Activated CD4-positive, alpha-beta T cell treated with anti-CD3 and anti-CD28 coated beads, Interleukin-2, amount 50 U/mL, for 1 hour (primary cell): ENCODE measurements at regions not wholly inside any gene's neighbourhood (a gene's known extent, or its start where the extent isn't known, plus 50 kb on each side); places are given as distances from the start of the nearest gene placed in this dataset.

Experiments
- DNase-seq: peaks from one replicate; pipeline ENCODE4 v3.0.0-alpha.2; 2020

DNA sequence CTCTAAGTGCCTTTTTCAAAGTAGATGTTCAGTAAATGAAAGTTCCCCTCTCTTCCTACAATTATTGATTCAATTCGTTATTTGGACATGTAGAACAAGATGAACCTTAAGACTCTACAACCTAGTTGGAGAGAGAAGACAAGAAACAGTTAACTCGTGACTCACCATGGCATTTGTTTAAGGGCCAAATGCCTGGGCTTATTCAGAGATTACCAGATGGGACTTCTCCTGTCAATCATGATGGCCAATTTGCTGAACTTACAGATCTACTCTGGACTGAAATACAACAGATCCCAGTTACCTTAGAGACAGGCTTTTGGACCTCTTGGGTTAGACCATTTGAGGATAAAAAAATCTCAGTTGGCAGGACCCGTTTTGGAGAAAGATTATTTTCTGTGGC, 93.5 kb downstream of the C1orf94 start:
- DNase-seq: no peak

DNA sequence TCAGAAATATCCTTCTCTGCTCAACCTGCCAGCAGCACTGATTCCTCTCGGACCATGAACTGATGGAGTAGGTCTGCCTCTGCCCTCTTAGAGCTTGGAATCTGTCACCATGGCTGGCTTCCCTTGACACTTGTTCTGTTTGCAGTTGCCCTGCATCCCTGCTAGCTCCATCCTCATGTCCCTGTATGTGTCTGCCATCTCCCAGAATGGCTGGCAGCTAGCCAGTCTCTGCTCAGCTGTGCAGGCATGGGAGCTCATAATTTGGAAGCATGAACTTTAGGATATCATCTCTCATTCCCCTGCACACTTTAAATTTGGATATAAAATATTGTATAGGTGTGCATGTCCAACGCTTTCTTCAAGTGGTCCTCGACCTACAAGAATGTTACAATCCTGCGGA, 95.4 kb downstream of the C1orf94 start:
- no peak for DNase-seq

DNA sequence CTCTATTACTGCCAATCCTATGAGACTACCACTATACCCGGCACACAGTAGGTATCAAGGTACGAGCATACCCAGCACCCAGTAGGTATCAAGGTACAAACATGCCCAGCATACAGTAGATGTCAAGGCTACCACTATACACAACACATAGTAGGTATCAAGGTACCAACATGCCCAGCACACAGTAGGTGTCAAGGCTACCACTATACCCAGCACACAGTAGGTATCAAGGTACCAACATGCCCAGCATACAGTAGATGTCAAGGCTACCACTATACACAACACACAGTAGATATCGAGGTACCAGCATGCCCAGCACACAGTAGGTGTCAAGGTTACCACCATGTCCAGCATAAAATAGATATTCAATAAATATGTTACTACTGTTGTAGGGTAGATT, 98.4 kb downstream of the C1orf94 start:
- no peak for DNase-seq

DNA sequence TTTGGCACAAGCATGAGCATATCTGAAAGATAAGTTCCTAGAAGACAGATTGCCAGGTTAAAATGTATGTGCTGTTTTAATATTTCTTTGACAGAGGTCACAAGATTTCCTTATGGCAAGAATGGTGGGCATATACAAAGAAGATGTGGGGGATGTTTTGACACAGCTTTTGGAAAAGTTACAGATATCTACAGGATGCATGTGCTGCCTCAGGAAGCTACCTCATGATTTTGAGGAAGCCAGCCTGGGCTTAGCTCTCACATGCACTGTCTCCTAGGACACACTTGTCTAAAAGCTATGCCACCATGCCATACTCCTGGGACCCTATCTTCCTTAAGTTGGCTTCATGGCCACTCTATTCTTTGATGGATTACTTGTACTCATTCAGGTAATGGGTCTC, 99.9 kb downstream of the C1orf94 start:
- DNase-seq: no peak

DNA sequence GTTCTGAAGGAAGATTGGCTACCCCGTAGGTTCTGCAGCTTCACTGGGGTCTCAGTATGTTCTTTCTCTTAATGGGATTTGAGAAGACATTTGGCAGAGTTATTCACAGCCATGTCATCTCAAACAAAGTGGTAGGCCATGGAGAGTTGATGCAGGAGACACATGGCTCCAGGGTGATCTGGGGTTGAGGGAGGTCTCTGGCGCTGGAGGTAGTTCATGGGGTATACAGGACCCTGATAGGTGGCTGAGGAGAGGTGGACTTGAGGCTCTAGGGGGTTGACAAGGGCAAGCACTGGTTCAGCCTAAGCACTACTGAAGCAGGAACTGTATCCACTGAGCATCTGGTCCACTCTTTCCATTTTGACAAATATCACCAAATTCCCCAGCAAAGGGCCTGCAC, 100.4 kb downstream of the C1orf94 start:
- DNase-seq: no peak

DNA sequence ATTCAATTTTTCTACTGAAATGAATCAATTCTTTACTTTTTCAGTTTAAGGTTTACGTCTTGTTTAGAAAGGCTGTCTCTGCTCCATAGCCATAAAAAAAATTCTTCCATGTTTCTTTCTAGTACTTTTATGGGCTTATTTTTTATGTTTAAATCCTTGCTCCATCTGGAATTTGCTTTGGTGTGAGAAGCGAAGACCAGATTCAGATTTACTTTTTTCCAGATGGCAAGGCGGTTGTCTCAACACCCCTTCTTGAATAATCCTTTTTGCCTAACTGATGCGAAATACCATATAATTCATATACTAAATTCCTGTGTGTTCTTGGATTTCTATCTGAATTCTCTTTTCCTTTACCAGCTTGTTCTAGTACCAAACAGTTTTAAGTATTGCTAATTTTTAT, 101.5 kb downstream of the C1orf94 start:
- no peak for DNase-seq

DNA sequence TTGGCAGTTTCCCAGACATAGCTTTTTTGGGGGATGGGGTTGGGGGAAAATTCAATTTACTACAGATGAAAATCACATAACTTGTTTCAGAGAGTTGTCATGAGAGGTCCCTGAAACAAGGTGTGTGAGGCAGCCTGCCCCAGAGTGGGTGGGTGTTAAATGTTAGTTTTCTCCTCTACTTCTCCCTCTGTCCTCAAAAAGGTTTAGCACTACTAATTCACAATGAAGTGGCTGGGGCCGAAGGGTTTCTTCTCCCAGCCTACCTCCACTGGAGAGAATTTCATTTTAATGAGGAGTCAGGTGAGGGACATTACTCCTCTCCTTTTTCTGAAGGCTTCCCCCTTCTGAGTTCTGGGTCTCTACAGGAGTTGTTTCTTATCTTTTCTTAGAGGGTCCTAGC, 103.3 kb downstream of the C1orf94 start:
- DNase-seq: no peak

DNA sequence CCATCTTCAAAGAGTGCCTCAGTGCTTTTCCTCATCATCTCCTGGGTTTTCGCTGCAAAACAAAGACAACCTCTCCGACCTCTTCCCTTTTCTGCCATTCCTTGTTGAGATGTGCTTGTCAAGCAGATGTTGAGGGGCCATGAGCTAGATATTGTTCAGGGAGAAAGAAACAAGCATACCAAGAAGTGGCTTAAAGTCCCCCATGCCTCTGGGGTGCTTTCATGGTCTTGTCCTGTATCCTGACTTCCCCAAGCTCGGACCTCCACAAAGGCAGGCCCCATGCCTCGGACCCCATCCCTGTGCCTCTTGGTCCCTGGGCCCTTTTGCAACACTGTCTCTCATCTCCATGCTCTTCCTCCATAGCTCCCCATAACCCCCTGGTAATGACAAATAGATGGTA, 103.8 kb downstream of the C1orf94 start:
- DNase-seq: no peak

DNA sequence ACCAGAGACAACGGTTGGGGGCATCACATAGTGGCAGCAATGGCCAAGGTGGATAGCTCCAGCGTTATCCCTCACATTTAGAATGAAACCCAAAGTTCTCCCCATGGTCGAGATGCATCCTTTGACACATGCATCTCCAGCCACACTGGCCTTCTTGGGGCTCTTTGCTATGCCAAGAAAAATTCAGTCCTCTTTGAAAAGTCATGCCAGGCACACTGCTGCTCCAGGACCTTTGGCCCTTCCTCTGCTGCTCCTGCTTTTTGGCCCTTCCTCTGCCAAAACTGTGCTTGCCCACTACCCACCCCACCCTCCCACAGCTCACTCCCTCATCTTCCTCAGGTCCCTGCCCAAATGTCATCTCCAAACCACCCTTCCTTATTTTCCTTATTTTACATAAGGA, 106.4 kb downstream of the C1orf94 start:
- no peak for DNase-seq

DNA sequence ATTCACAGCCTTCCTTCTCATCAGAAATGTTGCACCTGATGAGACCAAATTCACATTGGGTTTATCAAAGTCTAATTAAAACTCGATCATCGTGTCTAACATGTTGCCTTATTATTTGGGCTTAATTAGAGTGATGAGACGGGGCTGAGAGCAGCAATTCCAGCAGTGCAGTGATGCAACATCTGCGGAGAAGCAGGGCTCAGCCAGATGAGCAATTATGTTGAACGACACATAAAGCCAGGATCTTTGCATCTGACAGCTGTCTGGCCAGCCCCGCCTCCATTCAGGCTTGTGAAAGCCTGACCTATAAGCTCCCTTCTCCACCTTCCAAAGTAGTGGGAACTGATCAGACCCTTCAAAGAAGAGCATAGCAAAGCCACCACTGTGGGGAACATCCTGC, 109.8 kb downstream of the C1orf94 start:
- no peak for DNase-seq

DNA sequence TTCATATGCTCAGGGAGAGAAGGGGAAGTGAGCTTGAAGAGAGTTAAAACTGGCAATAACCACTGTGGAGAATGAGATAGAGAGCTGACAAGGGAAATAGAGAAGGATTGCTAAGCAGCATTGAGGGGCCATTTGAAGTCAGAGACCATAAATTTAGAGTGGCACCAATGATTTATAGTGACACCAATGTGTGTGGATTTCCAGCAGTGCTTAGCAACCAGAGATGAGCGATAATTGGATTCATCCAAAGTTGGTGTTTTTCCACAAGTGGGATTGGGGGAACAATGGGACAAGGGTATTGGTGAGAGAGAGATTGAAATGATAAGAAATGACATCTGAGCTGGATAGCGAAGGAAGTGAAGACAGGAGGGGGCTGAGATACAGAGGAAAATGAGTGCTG, 114.1 kb downstream of the C1orf94 start:
- no peak for DNase-seq

DNA sequence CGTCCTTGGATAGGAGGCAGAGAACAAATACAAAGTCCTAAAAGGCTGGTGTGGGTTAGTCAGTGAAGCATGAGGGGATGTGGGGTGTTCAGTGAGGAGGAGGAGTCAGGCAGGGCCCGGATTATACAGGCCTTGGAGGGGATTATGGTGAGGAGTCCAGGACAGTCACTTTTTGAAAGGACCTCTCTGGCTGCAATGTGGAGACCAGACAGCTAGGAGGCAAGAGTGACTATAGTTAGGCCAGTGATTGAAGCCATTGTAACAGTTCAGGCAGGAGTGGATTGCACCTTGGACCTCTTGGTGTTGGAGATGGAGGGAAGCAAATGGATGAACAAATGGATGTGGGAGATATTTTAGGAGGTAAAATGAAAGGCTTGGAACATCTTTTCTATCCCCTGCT, 115.8 kb downstream of the C1orf94 start:
- no peak for DNase-seq

DNA sequence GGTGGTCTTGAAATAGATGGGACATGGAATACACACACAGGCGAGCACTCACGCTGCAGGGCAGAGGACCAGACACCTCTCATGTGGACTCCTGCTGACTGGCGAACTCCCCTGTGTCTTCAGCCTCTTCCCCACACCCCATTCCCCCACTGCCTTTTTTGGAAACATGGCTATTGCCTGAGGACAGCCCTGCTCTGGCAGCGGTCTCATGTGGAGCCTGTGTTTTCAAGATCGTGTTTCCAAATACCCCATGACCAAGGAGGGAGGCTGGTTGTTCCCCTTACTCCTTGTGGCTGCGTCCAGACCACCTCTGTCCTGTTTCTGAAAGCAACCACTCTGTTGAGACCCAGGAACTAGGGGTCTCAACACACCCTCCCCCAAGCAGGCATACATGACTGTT, 119.4 kb downstream of the C1orf94 start:
- DNase-seq: no peak

DNA sequence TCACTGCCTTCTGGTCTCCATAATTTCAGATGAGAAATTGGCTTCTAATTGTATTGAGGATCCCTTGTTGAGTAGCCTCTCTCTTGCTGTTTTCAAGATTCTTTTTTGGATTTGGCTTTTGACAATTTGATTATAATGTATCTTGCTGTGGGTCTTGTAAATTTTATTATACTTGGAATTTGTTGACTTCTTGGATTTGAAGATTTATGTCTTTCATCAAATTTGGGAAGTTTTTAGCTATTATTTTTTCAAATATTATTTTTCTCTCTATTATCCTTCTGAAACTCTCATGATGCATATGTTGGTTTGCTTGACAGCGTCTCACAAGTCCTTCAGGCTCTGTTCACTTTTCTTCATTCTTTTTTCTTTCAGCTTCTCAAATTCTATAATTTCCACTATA, 126.1 kb downstream of the C1orf94 start:
- DNase-seq: no peak

DNA sequence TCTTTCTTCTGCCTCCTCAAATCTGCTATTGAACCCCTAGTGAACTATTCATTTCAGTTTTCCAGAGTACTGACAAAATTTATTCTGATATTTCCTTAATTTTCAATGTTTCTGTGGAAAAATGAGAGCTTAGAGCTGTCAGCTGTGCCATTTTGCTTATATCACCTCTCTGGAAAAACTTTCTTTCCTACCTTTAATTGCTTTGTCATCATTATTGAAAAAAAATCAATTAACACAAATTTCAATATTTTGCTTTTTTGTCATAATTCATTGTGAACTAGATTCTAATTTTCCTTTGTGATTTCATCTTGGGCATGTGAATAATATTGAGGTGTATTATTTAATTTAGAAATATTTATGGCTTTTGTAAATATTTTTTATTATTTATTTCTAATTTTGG, 126.5 kb downstream of the C1orf94 start:
- no peak for DNase-seq

DNA sequence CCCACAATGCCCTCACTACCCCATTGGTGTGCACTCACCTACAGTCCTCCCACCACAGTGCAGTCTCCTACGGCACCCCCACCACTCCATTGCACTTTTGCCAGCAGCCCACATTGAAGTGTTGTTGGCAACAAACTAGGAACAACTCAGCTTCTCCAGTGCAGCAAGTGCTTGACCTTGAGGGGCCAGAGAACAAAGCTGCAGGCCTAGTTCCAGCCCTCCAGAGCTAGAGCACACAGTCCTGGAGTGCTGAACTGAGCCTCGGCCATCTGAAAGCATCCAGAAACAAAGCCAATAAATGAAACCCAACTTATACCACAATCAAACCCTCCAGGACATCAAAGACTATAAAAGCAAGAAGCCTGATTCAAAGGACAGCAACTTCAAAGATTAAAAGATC, 129.9 kb downstream of the C1orf94 start:
- no peak for DNase-seq

DNA sequence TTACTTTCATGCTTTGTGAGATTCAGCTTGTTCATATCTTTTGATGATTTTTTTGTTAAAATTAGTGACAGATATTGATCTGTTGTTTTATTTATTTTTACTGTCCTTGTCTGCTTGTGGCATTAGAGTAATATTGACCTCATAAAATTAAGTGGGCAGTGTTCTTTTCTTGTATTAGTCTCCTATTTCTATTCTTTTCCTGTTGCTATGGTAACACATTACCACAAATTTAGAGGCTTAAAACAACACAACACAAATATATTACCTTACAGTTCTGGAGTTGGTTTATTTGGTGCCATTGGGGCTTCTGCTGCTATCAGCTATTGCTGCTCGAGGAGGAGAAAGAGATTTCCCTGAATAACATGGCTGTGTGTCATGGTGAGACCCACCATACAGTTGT, 135.7 kb downstream of the C1orf94 start:
- DNase-seq: no peak

DNA sequence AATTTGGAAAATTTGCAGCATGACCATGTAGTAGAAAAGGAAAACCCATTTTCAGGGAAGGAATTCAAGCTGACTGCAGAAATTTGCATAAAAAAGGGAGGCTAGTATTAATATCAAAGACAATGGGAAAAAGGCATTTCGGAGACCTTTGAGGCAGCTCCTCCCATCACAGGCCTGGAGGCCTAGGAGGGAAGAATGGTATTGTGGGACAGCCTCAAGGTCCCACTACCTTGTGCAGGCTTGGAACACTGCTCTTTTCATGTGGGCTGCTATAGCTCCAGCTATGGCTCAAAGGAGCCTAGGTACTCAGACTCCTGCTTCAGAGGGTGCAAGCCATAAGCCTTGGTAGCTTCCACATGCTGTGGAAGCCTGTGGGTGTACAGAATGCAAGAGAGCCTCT, 139.3 kb downstream of the C1orf94 start:
- no peak for DNase-seq

DNA sequence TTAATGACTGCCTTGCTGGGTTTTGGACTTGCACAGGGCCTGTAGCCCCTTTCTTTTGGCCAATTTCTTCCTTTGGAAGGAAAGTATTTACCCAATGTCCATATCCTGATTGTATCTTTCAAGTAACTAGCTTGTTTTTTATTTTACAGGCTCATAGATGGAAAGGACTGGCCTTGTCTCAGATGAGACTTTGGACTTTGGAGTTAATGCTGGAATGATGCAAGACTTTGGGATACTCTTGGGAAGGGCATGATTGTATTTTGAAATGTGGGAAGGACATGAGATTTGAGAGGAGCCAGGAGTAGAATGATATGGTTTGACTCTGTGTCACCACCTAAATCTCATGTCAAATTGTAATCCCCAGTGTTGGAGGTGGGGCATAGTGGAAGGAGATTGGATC, 140.1 kb downstream of the C1orf94 start:
- DNase-seq: no peak

DNA sequence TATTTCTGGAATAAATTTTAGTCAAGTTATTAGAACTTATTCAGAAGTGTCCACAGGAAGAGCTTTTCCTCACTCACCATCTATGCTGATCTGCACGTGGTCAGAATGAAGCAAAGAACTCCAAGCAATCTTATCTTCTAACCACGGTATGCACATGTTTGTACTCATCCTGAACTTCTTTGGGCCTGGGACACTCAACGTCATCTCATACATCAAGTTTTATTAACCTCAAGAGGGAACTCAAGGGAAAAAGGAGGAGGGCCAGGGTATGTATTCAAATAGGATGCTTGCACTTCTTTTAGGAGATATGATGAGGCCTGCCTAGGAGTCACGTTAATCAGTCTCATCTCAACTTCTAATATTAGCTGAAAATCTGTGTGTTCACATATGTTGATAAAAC, 142.5 kb downstream of the C1orf94 start:
- DNase-seq: no peak

DNA sequence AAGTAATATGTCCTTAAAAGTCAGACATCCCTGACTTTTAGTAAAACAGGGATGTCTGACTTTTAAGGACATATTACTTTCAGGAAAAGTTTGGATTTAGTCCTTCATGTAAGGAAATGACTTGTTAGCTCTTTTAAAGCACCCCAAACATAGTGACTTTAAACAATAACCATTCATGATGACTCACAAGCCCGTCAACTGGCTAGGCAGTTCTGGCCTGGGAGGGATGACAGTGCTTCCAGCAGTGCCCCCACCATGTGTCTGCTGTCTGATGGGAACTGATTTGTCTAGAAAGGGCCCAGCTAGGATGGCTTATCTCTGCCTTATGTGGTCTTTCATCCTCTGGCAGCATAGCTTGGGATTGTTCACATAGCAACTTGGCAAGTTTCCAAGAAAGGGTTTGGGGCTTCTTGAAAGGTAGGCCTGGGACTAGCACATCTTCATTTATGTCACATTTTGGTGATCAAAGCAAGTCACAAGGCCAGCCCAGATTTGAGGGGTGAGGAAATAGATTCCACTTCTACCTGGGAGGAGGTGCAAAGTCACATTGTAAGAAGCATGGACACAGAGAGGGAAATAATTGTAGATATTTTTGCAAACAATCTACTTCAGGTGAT, 143.5 kb downstream of the C1orf94 start:
- no peak for DNase-seq

DNA sequence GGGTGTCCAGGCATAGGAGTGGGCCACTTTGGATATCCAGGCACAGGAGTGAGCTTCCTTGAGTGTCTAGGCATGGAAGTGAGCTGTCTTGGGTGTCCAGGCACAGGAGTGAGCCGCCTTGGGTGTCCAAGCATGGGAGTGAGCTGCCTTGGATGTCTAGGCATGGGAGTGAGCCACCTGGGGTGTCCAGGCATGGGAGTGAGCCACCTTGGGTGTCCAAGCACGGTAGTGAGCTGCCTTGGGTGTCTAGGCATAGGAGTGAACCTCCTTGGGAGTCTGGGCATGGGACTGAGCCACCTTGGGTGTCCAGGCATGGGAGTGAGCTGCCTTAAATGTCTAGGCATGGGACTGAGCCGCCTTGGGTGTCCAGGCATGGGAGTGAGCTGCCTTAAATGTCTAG, 146.3 kb downstream of the C1orf94 start:
- DNase-seq: no peak

DNA sequence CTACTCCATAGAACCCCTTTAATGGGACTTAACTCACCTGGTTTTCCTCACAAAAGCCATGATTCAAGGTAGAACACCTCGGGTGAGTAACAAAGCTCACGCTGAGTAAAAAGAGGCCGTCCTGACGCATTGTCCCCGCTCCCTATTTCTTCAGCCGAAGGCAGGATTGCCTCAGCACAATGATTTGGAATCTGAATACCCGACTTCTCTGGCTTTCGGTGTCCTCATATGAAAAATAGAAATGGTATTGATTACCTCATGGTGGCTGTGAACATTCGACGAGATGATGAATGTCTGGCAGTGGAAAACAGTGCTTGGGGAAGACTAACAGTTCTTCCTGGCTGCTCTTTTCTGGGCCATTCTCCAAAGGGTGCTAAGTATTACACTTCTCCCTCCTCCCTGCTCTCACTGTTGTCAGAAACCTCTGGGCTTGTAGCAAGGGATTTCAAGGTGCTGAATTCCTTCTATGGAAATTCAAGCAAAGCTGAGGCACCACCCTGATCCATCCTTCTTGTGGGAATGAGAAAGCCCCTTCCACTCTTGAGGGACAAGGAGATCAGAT, 148.3 kb downstream of the C1orf94 start:
- DNase-seq: no peak

DNA sequence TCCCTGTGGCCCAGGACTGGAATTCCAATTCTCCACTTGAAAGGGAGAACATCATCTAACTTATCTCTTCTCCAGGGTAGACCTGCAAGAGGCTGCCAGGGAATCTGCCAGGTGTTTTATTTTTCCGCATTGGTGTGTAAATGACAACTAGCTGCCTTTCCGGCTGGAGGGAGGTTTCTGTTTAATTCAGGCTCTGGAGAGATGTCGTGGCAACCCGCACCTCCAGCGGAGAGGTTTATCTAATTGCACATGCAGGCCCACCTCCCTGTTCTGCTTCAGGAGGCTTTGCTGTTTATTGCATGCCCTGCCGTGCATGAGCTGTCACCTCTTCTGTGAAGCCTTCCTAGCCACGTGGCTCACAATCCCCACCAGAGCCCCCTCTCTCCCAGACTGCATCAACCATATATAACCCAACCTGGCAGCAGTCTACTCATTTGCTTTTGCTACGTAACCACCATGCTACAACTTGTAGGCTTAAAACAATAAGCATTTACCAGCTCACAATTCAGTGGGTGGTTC, 151.6 kb downstream of the C1orf94 start:
- no peak for DNase-seq

DNA sequence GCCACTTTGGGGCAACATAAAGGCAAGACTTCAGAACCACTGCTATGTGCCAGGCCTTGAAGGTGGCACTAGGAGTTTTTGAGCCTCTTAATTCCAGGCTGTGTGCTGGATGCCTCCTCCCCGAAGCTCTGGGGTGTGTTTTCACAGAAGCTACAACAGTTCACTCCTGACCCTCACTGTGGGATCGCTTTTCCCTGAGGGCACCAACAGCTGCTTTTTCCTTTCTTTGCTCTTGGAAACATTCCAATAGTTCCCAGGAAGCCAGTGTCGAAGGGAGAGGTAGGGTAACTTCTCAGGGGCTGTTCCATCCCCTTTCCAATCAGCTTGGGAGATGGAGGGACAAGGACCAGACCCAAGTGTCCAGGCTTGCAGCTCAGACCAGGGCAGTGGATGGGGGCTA, 153.4 kb downstream of the C1orf94 start:
- no peak for DNase-seq
